LNCAP (cell line): ENCODE measurements at regions not wholly inside any gene's neighbourhood (a gene's known extent, or its start where the extent isn't known, plus 50 kb on each side); places are given as distances from the start of the nearest gene placed in this dataset.

Source experiments
- CTCF ChIP-seq: fragments of 450-650 bp; IDR thresholded peaks from 2 replicates; pipeline ENCODE4 v1.5.1; 2017; ENCODE audit warnings: mild to moderate bottlenecking

- TF ChIP-seq CTCF = no peak
Observed at GRCh38 chr18:67194886-67195285, 321.6 kb downstream of the DSEL start.

DNA sequence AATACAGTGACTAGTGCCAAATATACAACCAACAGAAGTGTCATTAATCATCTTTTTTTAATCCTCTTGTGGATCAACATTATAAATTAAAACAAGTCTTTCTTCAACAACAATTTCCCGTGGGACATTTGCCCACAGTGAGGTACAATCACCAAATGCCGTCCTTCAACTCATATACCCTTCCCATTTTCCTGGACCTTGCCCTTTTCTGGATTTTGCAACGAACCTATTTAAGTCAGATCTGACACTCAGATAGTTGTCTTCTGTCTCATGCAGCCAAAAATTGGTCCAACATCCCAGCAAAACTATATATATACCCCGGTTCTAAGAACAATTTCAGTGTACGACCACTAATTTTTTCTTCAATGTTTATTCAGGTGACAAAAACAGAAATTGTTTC is 324.0 kb downstream of the DSEL start:
- no peak for TF ChIP-seq CTCF

DNA sequence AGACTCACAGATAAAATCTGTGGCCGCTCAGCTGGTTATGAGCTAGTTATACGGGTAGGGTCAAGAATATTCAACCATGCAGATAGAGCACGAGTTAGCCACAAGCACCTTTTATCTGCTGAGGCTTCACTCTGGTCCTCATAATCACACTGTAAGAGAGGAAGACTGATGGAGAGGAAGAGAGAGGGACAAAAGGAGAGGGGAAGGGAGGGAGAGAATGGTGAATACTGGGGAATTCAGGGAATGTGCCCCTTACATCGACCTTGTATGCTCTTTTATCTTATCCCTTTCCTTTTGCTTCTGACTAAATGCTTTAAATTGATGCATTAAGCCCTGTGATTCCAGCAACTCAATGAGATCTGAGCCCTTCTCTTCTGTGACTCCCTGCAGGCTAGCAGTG is 333.1 kb downstream of the DSEL start:
- TF ChIP-seq CTCF = no peak

DNA sequence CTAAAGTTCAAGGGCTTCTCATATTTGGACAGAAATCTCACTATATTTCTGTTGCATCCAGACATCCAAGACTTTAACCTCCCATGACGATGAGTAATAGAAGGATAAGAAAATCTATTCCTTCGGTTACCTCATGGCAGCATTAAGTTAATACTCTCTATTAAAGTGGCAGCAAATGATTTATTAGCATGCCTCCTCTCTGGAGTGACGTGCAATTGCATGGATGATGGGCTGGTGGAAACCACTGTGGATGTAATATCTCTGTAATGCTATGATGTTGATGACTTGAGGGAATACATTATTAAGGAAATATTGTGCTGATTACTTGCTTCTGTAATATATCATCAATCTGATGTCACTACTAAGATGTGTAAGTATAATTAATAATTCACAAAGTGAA is 336.8 kb downstream of the DSEL start:
- TF ChIP-seq CTCF = no peak

DNA sequence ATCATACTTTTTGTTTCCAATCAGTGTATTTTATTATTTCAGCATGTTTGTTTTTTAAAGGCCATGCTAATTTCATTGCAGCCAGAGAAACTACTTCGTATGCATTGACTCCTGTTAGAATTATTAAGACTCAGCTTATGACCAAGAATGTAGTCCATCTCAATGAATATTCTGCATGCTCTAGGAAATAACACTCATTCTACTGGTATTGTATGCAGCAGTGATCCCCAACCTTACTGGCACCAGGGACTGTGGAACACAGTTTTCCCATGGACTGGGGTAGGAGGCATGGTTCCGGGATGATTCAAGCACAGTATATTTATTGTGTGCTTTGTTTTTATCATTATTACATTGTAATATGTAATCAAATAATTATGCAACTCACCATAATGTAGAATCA is 356.9 kb downstream of the DSEL start:
- no peak for TF ChIP-seq CTCF

DNA sequence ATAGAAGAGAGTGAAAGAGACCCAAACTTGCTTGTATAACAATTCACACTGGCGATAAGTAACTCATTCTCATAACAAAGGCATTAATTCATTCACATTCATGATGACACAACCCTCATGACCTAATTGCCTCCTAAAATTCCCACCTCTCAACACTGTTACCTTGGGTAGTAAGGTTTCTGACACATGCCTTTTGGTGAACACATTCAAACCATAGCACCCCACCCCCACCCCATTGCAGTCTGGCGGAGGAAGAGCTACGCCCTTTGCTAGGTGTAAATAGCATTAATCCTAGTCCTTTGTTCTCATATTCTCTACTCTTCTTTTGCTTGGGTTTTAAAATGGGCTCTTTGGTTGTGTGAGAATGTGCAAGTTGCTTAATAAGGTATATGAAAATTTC is 361.5 kb downstream of the DSEL start:
- TF ChIP-seq CTCF = no peak

GRCh38 chr18:67151366-67151765 is 365.2 kb downstream of the DSEL start:
- no peak for TF ChIP-seq CTCF

DNA sequence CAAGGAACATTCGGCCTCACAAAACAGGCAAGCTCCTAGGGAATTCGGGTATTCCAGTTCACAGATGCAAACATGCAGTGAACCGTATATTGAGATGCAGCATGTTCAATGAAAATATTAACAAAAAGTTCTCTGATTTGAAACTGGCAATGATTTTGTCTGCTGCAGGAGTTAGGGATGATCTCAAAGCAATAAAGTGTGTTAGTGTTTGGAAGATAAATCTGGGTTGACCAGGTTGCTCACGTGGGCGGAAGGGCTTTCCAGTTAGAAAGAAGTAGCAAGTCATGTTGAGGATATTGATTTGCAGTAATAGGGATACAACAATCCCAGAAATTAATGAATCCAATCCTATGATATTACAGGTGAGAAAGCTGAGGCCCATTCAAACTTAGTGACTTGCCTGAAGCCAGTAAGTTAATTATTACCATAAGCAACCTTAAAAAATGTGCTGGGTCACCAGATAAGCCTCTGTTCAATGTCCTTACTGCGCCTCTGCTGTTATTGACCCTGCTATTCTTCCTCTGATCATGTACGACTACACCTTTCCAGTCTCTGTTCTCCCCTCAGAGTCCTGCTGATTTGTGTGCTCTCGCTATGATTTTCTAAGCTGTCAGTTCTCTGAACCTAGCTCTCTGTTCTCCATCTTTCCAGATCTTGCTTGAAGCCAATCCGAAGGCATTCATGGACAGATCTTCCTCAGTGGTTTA is 370.8 kb downstream of the DSEL start:
- TF ChIP-seq CTCF = no peak
